NCI-H524 treated with DMSO at 0.1 percent for 48 hours (cell line): ENCODE measurements at regions not wholly inside any gene's neighbourhood (a gene's known extent, or its start where the extent isn't known, plus 50 kb on each side); places are given as distances from the start of the nearest gene placed in this dataset.
A peak's percentile ranks its signal among the peaks of the same experiment; 100 is the strongest.

Source experiments
- DNase-seq: peaks from one replicate; lab custom pipeline; 2025; lab: John Stamatoyannopoulos, UW

- no peak for DNase-seq
Measured at GRCh38 chr16:82405736-82406135, 221.0 kb upstream of the CDH13 start.

- DNase-seq: no peak
Measured at GRCh38 chr16:82404586-82405315, 222.0 kb upstream of the CDH13 start.

GRCh38 chr16:82402665-82403218 lies 224.0 kb upstream of the CDH13 start:
- DNase-seq: no peak

- DNase-seq: no peak
Measured at GRCh38 chr16:82400046-82400445, 226.7 kb upstream of the CDH13 start.

- no peak for DNase-seq
Measured at GRCh38 chr16:82396509-82396908, 226.5 kb upstream of the MPHOSPH6 start.

- DNase-seq: no peak
Measured at GRCh38 chr16:82395212-82395611, 225.2 kb upstream of the MPHOSPH6 start.

GRCh38 chr16:82391690-82392089 lies 221.7 kb upstream of the MPHOSPH6 start:
- no peak for DNase-seq

- DNase-seq: no peak
Measured at GRCh38 chr16:82389956-82390650, 220.1 kb upstream of the MPHOSPH6 start.

- DNase-seq: no peak
Measured at GRCh38 chr16:82386761-82387160, 216.7 kb upstream of the MPHOSPH6 start.

- DNase-seq: no peak
Measured at GRCh38 chr16:82384949-82385348, 214.9 kb upstream of the MPHOSPH6 start.

- DNase-seq: no peak
Measured at GRCh38 chr16:82384017-82384416, 214.0 kb upstream of the MPHOSPH6 start.

GRCh38 chr16:82382521-82382920 lies 212.5 kb upstream of the MPHOSPH6 start:
- DNase-seq: no peak

- DNase-seq: peak; percentile 99
Measured at GRCh38 chr16:82379551-82379950, 209.5 kb upstream of the MPHOSPH6 start.

- DNase-seq: no peak
Measured at GRCh38 chr16:82373976-82374375, 204.0 kb upstream of the MPHOSPH6 start.

GRCh38 chr16:82370282-82370681 lies 200.3 kb upstream of the MPHOSPH6 start:
- DNase-seq: no peak

GRCh38 chr16:82368041-82368440 lies 198.0 kb upstream of the MPHOSPH6 start:
- no peak for DNase-seq

GRCh38 chr16:82366462-82366861 lies 196.4 kb upstream of the MPHOSPH6 start:
- DNase-seq: no peak

- DNase-seq: no peak
Measured at GRCh38 chr16:82364690-82365089, 194.7 kb upstream of the MPHOSPH6 start.

- DNase-seq: no peak
Measured at GRCh38 chr16:82363026-82363816, 193.2 kb upstream of the MPHOSPH6 start.

GRCh38 chr16:82361885-82362284 lies 191.9 kb upstream of the MPHOSPH6 start:
- DNase-seq: no peak

GRCh38 chr16:82360024-82360783 lies 190.2 kb upstream of the MPHOSPH6 start:
- no peak for DNase-seq
